Midbrain (tissue), 1 donor: ENCODE measurements at regions not wholly inside any gene's neighbourhood (a gene's known extent, or its start where the extent isn't known, plus 50 kb on each side); places are given as distances from the start of the nearest gene placed in this dataset.
"Not testable (repeated sequence)": the region's sequence is repeated elsewhere in the genome, so short reads cannot be mapped to it uniquely, and the experiment has no call there.

Source experiments
- DNase-seq: peaks from one replicate; lab custom pipeline; 2025; lab: John Stamatoyannopoulos, UW

- no peak for DNase-seq
These were observed 504.1 kb downstream of the NTRK3 start for GRCh38 chr15:87752250-87752951.

- DNase-seq = no peak
These were observed 508.1 kb downstream of the NTRK3 start for GRCh38 chr15:87748483-87748882.

- DNase-seq = no peak
These were observed 509.5 kb downstream of the NTRK3 start for GRCh38 chr15:87747087-87747486.

- DNase-seq = no peak
These were observed 510.2 kb downstream of the NTRK3 start for GRCh38 chr15:87746333-87746732.

GRCh38 chr15:87744815-87745214 lies 511.7 kb downstream of the NTRK3 start:
- DNase-seq = no peak

GRCh38 chr15:87743562-87743961 lies 513.0 kb downstream of the NTRK3 start:
- DNase-seq = no peak

GRCh38 chr15:87741350-87741749 lies 515.2 kb downstream of the NTRK3 start:
- no peak for DNase-seq

GRCh38 chr15:87740655-87741344 lies 515.7 kb downstream of the NTRK3 start:
- no peak for DNase-seq

GRCh38 chr15:87739866-87740265 lies 516.7 kb downstream of the NTRK3 start:
- DNase-seq = no peak

GRCh38 chr15:87739081-87739480 lies 517.5 kb downstream of the NTRK3 start:
- DNase-seq = no peak

- not testable (repeated sequence) for DNase-seq
These were observed 519.1 kb downstream of the NTRK3 start for GRCh38 chr15:87737460-87737859.

GRCh38 chr15:87736891-87737389 lies 519.6 kb downstream of the NTRK3 start:
- DNase-seq = no peak

- DNase-seq = no peak
These were observed 520.1 kb downstream of the NTRK3 start for GRCh38 chr15:87736401-87736800.

- no peak for DNase-seq
These were observed 521.0 kb downstream of the NTRK3 start for GRCh38 chr15:87735522-87735921.

- no peak for DNase-seq
These were observed 521.8 kb downstream of the NTRK3 start for GRCh38 chr15:87734571-87735373.

- no peak for DNase-seq
These were observed 522.6 kb downstream of the NTRK3 start for GRCh38 chr15:87733977-87734376.

- DNase-seq = no peak
These were observed 523.0 kb downstream of the NTRK3 start for GRCh38 chr15:87733541-87733941.

GRCh38 chr15:87732976-87733375 lies 523.6 kb downstream of the NTRK3 start:
- DNase-seq = no peak

- no peak for DNase-seq
These were observed 524.9 kb downstream of the NTRK3 start for GRCh38 chr15:87731630-87732029.

GRCh38 chr15:87730706-87731105 lies 525.8 kb downstream of the NTRK3 start:
- DNase-seq = no peak

GRCh38 chr15:87728998-87729397 lies 527.5 kb downstream of the NTRK3 start:
- DNase-seq = no peak

- DNase-seq = no peak
These were observed 529.5 kb downstream of the NTRK3 start for GRCh38 chr15:87727073-87727472.

GRCh38 chr15:87724330-87724729 lies 532.2 kb downstream of the NTRK3 start:
- DNase-seq = no peak
